COLO829 (cell line): ENCODE measurements at regions not wholly inside any gene's neighbourhood (a gene's known extent, or its start where the extent isn't known, plus 50 kb on each side); places are given as distances from the start of the nearest gene placed in this dataset.

Source experiments
- DNase-seq: peaks from one replicate; pipeline ENCODE4 v3.0.0; 2012; ENCODE audit warnings: low spot score

- DNase-seq: no peak
Measured at GRCh38 chr4:126937846-126938422, 694.8 kb upstream of the INTU start.

- no peak for DNase-seq
Measured at GRCh38 chr4:126939401-126939800, 693.4 kb upstream of the INTU start.

- DNase-seq: no peak
Measured at GRCh38 chr4:126947536-126947935, 685.2 kb upstream of the INTU start.

GRCh38 chr4:126954537-126955291 lies 678.0 kb upstream of the INTU start:
- no peak for DNase-seq

- DNase-seq: no peak
Measured at GRCh38 chr4:126955292-126956183, 677.2 kb upstream of the INTU start.

GRCh38 chr4:126956184-126956897 lies 676.4 kb upstream of the INTU start:
- no peak for DNase-seq

GRCh38 chr4:126957556-126957955 lies 675.2 kb upstream of the INTU start:
- no peak for DNase-seq

GRCh38 chr4:126957987-126958386 lies 674.8 kb upstream of the INTU start:
- DNase-seq: no peak

GRCh38 chr4:126958482-126958881 lies 674.3 kb upstream of the INTU start:
- no peak for DNase-seq

GRCh38 chr4:126959056-126959745 lies 673.6 kb upstream of the INTU start:
- no peak for DNase-seq

GRCh38 chr4:126960760-126961159 lies 672.0 kb upstream of the INTU start:
- no peak for DNase-seq

- DNase-seq: no peak
Measured at GRCh38 chr4:126961661-126962060, 671.1 kb upstream of the INTU start.

- DNase-seq: no peak
Measured at GRCh38 chr4:126965877-126966276, 666.9 kb upstream of the INTU start.

GRCh38 chr4:126969360-126970235 lies 663.2 kb upstream of the INTU start:
- no peak for DNase-seq

GRCh38 chr4:126973201-126973600 lies 659.6 kb upstream of the INTU start:
- no peak for DNase-seq

- DNase-seq: no peak
Measured at GRCh38 chr4:126976850-126977632, 655.7 kb upstream of the INTU start.

- no peak for DNase-seq
Measured at GRCh38 chr4:126986005-126986404, 646.8 kb upstream of the INTU start.

GRCh38 chr4:126986828-126987227 lies 645.9 kb upstream of the INTU start:
- DNase-seq: no peak

- peak; percentile 75 for DNase-seq
Measured at GRCh38 chr4:126991965-126992364, 640.8 kb upstream of the INTU start.

GRCh38 chr4:126992910-126993309 lies 639.8 kb upstream of the INTU start:
- no peak for DNase-seq
